Lower lobe of right lung (tissue), 2 donors: ENCODE measurements at regions not wholly inside any gene's neighbourhood (a gene's known extent, or its start where the extent isn't known, plus 50 kb on each side); places are given as distances from the start of the nearest gene placed in this dataset.
"Not testable (repeated sequence)": the region's sequence is repeated elsewhere in the genome, so short reads cannot be mapped to it uniquely, and the experiment has no call there.

ENCODE experiments used
- ATAC-seq, 2 donors: fragments of 200-7000 bp; cut with Tn5 transposase; one replicate each; pipeline ENCODE4 v1.9.1; 2020 to 2022; ENCODE audit warnings: mild to moderate bottlenecking in 2 of 2, moderate library complexity in 2 of 2
- DNase-seq: peaks from one replicate; pipeline ENCODE4 v3.0.0-alpha.2; 2020
- H3K27ac ChIP-seq: fragments of 200-600 bp; one replicate; pipeline ENCODE4 v1.8.0; 2022
- H3K27me3 ChIP-seq: fragments of 200-600 bp; one replicate; pipeline ENCODE4 v1.8.0; 2022; ENCODE audit warnings: low read depth
- H3K36me3 ChIP-seq: fragments of 200-600 bp; one replicate; pipeline ENCODE4 v1.8.0; 2022; ENCODE audit warnings: mild to moderate bottlenecking
- H3K4me1 ChIP-seq: fragments of 200-600 bp; one replicate; pipeline ENCODE4 v1.8.0; 2022
- H3K4me3 ChIP-seq: fragments of 200-600 bp; one replicate; pipeline ENCODE4 v1.8.0; 2022; ENCODE audit warnings: mild to moderate bottlenecking
- H3K9me3 ChIP-seq: fragments of 200-600 bp; one replicate; pipeline ENCODE4 v1.8.0; 2022
- CTCF ChIP-seq: fragments of 200-600 bp; IDR thresholded peaks from one replicate; pipeline ENCODE4 v1.8.0; 2022; ENCODE audit warnings: antibody characterized with exemption, mild to moderate bottlenecking
- intact Hi-C: fragments of 100-400 bp; cut with DNase I; formaldehyde crosslinking; loops from one replicate; pipeline ENCODE4 v1.11.0; 2022
- donor health status: DM: no; HTN: yes; CAD: no; lungs with severe emphysema.

GRCh38 chr11:21783954-21784353 is 408.9 kb upstream of the ANO5 start:
- intact Hi-C loops, result no loop called here
- ATAC-seq, result no peak
- H3K4me3 ChIP-seq, result no peak overlapping the region
- H3K4me1 ChIP-seq, result no peaks in the 10 kb centered on the region
- TF ChIP-seq CTCF, result no peak
- H3K9me3 ChIP-seq, result no peaks in the 10 kb centered on the region
- DNase-seq, result no peak
- H3K36me3 ChIP-seq, result no peaks in the 10 kb centered on the region
- H3K27ac ChIP-seq, result no peak overlapping the region
- no peaks in the 10 kb centered on the region for H3K27me3 ChIP-seq

GRCh38 chr11:21785351-21785750 is 407.5 kb upstream of the ANO5 start:
- ATAC-seq, result no peak
- H3K27ac ChIP-seq, result no peak overlapping the region
- intact Hi-C loops, result no loop called here
- H3K4me3 ChIP-seq, result no peak overlapping the region
- no peaks in the 10 kb centered on the region for H3K27me3 ChIP-seq
- H3K9me3 ChIP-seq, result no peaks in the 10 kb centered on the region
- no peak for DNase-seq
- no peaks in the 10 kb centered on the region for H3K4me1 ChIP-seq
- H3K36me3 ChIP-seq, result no peaks in the 10 kb centered on the region
- TF ChIP-seq CTCF, result no peak

- no peak overlapping the region for H3K4me3 ChIP-seq
- DNase-seq (no peak), ATAC-seq (no peak)
- no peaks in the 10 kb centered on the region for H3K9me3 ChIP-seq
- no peak for TF ChIP-seq CTCF
- no peaks in the 10 kb centered on the region for H3K36me3 ChIP-seq
- no peak overlapping the region for H3K27ac ChIP-seq
- intact Hi-C loops, result no loop called here
- H3K4me1 ChIP-seq, result no peaks in the 10 kb centered on the region
- no peaks in the 10 kb centered on the region for H3K27me3 ChIP-seq
Observed at GRCh38 chr11:21794306-21794705, 398.6 kb upstream of the ANO5 start.

GRCh38 chr11:21798216-21798615 is 394.7 kb upstream of the ANO5 start:
- no peak overlapping the region for H3K4me3 ChIP-seq
- DNase-seq (no peak), ATAC-seq (no peak)
- no peak for TF ChIP-seq CTCF
- intact Hi-C loops, result no loop called here
- H3K4me1 ChIP-seq, result no peaks in the 10 kb centered on the region
- H3K27ac ChIP-seq, result no peak overlapping the region
- H3K36me3 ChIP-seq, result no peaks in the 10 kb centered on the region
- H3K27me3 ChIP-seq, result no peaks in the 10 kb centered on the region
- H3K9me3 ChIP-seq, result no peaks in the 10 kb centered on the region

- H3K4me3 ChIP-seq, intact Hi-C loops, H3K4me1 ChIP-seq, ATAC-seq, H3K9me3 ChIP-seq, H3K36me3 ChIP-seq, DNase-seq, H3K27ac ChIP-seq, H3K27me3 ChIP-seq: not testable (repeated sequence)
Observed at GRCh38 chr11:21804523-21804922, 388.4 kb upstream of the ANO5 start.

GRCh38 chr11:21806508-21806907 is 386.4 kb upstream of the ANO5 start:
- no peak for ATAC-seq
- Histone ChIP-seq H3K36me3 (no peaks in the 10 kb centered on the region), H3K27me3 (no peaks in the 10 kb centered on the region), H3K4me1 (no peaks in the 10 kb centered on the region), H3K27ac (no peak overlapping the region), H3K4me3 (no peak overlapping the region), H3K9me3 (no peaks in the 10 kb centered on the region)
- TF ChIP-seq CTCF, result no peak
- no peak for DNase-seq
- intact Hi-C loops, result no loop called here
